GM18858 (cell line): ENCODE measurements at regions not wholly inside any gene's neighbourhood (a gene's known extent, or its start where the extent isn't known, plus 50 kb on each side); places are given as distances from the start of the nearest gene placed in this dataset.

Experiments used
- ATAC-seq: cut with Tn5 transposase; IDR thresholded peaks from one replicate; pipeline ENCODE4 v1.9.1; 2021; ENCODE audit not compliant: unreplicated experiment

- ATAC-seq: no peak
Measured at GRCh38 chr10:128727114-128727513, 600.9 kb upstream of the MKI67 start.

- ATAC-seq: no peak
Measured at GRCh38 chr10:128729910-128730420, 603.7 kb upstream of the MKI67 start.

- no peak for ATAC-seq
Measured at GRCh38 chr10:128730922-128731321, 604.7 kb upstream of the MKI67 start.

GRCh38 chr10:128734161-128734560 is 607.9 kb upstream of the MKI67 start:
- no peak for ATAC-seq

- ATAC-seq: no peak
Measured at GRCh38 chr10:128734734-128735133, 608.5 kb upstream of the MKI67 start.

GRCh38 chr10:128735996-128736395 is 609.8 kb upstream of the MKI67 start:
- ATAC-seq: no peak

GRCh38 chr10:128738386-128738915 is 612.2 kb upstream of the MKI67 start:
- ATAC-seq: no peak

- no peak for ATAC-seq
Measured at GRCh38 chr10:128739930-128740329, 613.7 kb upstream of the MKI67 start.

- no peak for ATAC-seq
Measured at GRCh38 chr10:128741180-128741579, 615.0 kb upstream of the MKI67 start.

- ATAC-seq: no peak
Measured at GRCh38 chr10:128741680-128742079, 615.5 kb upstream of the MKI67 start.

GRCh38 chr10:128744092-128744491 is 617.9 kb upstream of the MKI67 start:
- no peak for ATAC-seq

- ATAC-seq: no peak
Measured at GRCh38 chr10:128744811-128745305, 618.6 kb upstream of the MKI67 start.

GRCh38 chr10:128747582-128748346 is 621.5 kb upstream of the MKI67 start:
- ATAC-seq: no peak

GRCh38 chr10:128751284-128751683 is 625.1 kb upstream of the MKI67 start:
- ATAC-seq: no peak

GRCh38 chr10:128751851-128752250 is 625.6 kb upstream of the MKI67 start:
- ATAC-seq: no peak

GRCh38 chr10:128759174-128759573 is 633.0 kb upstream of the MKI67 start:
- no peak for ATAC-seq

- no peak for ATAC-seq
Measured at GRCh38 chr10:128763588-128763987, 637.4 kb upstream of the MKI67 start.

- no peak for ATAC-seq
Measured at GRCh38 chr10:128764190-128764589, 638.0 kb upstream of the MKI67 start.

- ATAC-seq: no peak
Measured at GRCh38 chr10:128766915-128767314, 640.7 kb upstream of the MKI67 start.

GRCh38 chr10:128774979-128775378 is 648.8 kb upstream of the MKI67 start:
- ATAC-seq: no peak

GRCh38 chr10:128775743-128776142 is 649.5 kb upstream of the MKI67 start:
- no peak for ATAC-seq

- no peak for ATAC-seq
Measured at GRCh38 chr10:128776673-128777252, 650.5 kb upstream of the MKI67 start.
